Mesenchymal stem cell (in vitro differentiated cells and primary cell): ENCODE measurements at regions not wholly inside any gene's neighbourhood (a gene's known extent, or its start where the extent isn't known, plus 50 kb on each side); places are given as distances from the start of the nearest gene placed in this dataset.

Experiments
- DNase-seq: peaks from one replicate; pipeline ENCODE4 v3.0.0-alpha.2; 2013
- H2AFZ ChIP-seq: one replicate; pipeline ENCODE4 v1.6.1; 2013; ENCODE audit warnings: low read depth, mild to moderate bottlenecking, control low read depth, inconsistent platforms, low read length, moderate library complexity
- H2AK5ac ChIP-seq: 2 replicates; pipeline ENCODE4 v1.6.1; 2013; ENCODE audit warnings: low read length, moderate library complexity, mild to moderate bottlenecking, inconsistent platforms; ENCODE audit not compliant: severe bottlenecking
- H2BK120ac ChIP-seq: one replicate; pipeline ENCODE4 v1.6.1; 2013; ENCODE audit warnings: low read depth, mild to moderate bottlenecking, inconsistent platforms, low read length, moderate library complexity
- H2BK12ac ChIP-seq, 2 experiments: one replicate each; pipeline ENCODE4 v1.6.1; 2013; ENCODE audit warnings: inconsistent platforms in 2 of 2, low read length in 2 of 2, mild to moderate bottlenecking in 2 of 2, moderate library complexity in 2 of 2, control low read depth in 1 of 2
- H2BK15ac ChIP-seq: one replicate; pipeline ENCODE4 v1.6.1; 2013; ENCODE audit warnings: mild to moderate bottlenecking, low read depth, inconsistent platforms; ENCODE audit not compliant: poor library complexity, severe bottlenecking
- H2BK5ac ChIP-seq: 2 replicates; pipeline ENCODE4 v1.6.1; 2013; ENCODE audit warnings: low read depth, mild to moderate bottlenecking, low read length, control low read depth, inconsistent platforms; ENCODE audit not compliant: poor library complexity, severe bottlenecking
- H3K14ac ChIP-seq, 2 experiments: one replicate each; pipeline ENCODE4 v1.6.1; 2013; ENCODE audit warnings: inconsistent platforms in 2 of 2, low read length in 2 of 2, control low read depth in 1 of 2, mild to moderate bottlenecking in 1 of 2, moderate library complexity in 1 of 2
- H3K18ac ChIP-seq, 2 experiments: one replicate each; pipeline ENCODE4 v1.6.1; 2013; ENCODE audit warnings: inconsistent platforms in 2 of 2, low read length in 2 of 2, control low read depth in 1 of 2, low read depth in 1 of 2, mild to moderate bottlenecking in 1 of 2
- H3K23ac ChIP-seq, 2 experiments: one replicate each; pipeline ENCODE4 v1.6.1; 2013; ENCODE audit warnings: inconsistent platforms in 2 of 2, low read length in 2 of 2, mild to moderate bottlenecking in 2 of 2, moderate library complexity in 2 of 2, control low read depth in 1 of 2
- H3K27ac ChIP-seq: 2 replicates; pipeline ENCODE4 v1.5.1; 2013; ENCODE audit warnings: mild to moderate bottlenecking, moderate library complexity, low read length, control low read depth, inconsistent platforms; ENCODE audit not compliant: poor library complexity, severe bottlenecking
- H3K27me3 ChIP-seq, 2 experiments: 2 replicates each; pipeline versions ENCODE4 v1.6.1 to v1.7.0; 2013; ENCODE audit warnings: low read length in 2 of 2, mild to moderate bottlenecking in 2 of 2, moderate library complexity in 2 of 2, control low read depth in 1 of 2, inconsistent platforms in 1 of 2; ENCODE audit not compliant: control insufficient read depth in 1 of 2, insufficient read depth in 1 of 2
- H3K36me3 ChIP-seq, 2 experiments: 2 replicates each; pipeline versions ENCODE4 v1.6.1 to v1.7.0; 2013; ENCODE audit warnings: low read length in 2 of 2, control low read depth in 1 of 2, inconsistent platforms in 1 of 2, low read depth in 1 of 2, mild to moderate bottlenecking in 1 of 2; ENCODE audit not compliant: insufficient read depth in 2 of 2, control insufficient read depth in 1 of 2
- H3K4ac ChIP-seq, 2 experiments: one replicate each; pipeline ENCODE4 v1.6.1; 2013; ENCODE audit warnings: inconsistent platforms in 2 of 2, low read length in 2 of 2, mild to moderate bottlenecking in 2 of 2, moderate library complexity in 2 of 2, control low read depth in 1 of 2, low read depth in 1 of 2
- H3K4me1 ChIP-seq: 2 replicates; pipeline ENCODE4 v1.6.1; 2013; ENCODE audit warnings: low read depth, low read length, control low read depth; ENCODE audit not compliant: control insufficient read depth, insufficient read depth
- H3K4me2 ChIP-seq: 2 replicates; pipeline ENCODE4 v1.6.1; 2013; ENCODE audit warnings: low read length, mild to moderate bottlenecking, inconsistent platforms; ENCODE audit not compliant: poor library complexity, severe bottlenecking
- H3K4me3 ChIP-seq, 2 experiments: 2 replicates each; pipeline versions ENCODE4 v1.5.1 to v1.7.0; 2013; ENCODE audit warnings: low read length in 2 of 2, mild to moderate bottlenecking in 2 of 2, control low read depth in 1 of 2, low read depth in 1 of 2; ENCODE audit not compliant: insufficient read depth in 1 of 2
- H3K79me1 ChIP-seq: replicated peaks from 2 replicates; pipeline ENCODE4 v1.6.1; 2013; ENCODE audit warnings: mild to moderate bottlenecking, control low read depth, low read length, inconsistent platforms; ENCODE audit not compliant: poor library complexity, severe bottlenecking
- H3K9ac ChIP-seq: 2 replicates; pipeline ENCODE4 v1.7.0; 2013; ENCODE audit warnings: mild to moderate bottlenecking, low read length, moderate library complexity
- H3K9me3 ChIP-seq: 2 replicates; pipeline ENCODE4 v1.7.0; 2013; ENCODE audit warnings: mild to moderate bottlenecking, low read length; ENCODE audit not compliant: control insufficient read depth
- H4K8ac ChIP-seq: one replicate; pipeline ENCODE4 v1.6.1; 2013; ENCODE audit warnings: inconsistent platforms, mild to moderate bottlenecking, low read length, moderate library complexity
- H4K91ac ChIP-seq: one replicate; pipeline ENCODE4 v1.6.1; 2013; ENCODE audit warnings: mild to moderate bottlenecking, low read length, inconsistent platforms
- WGBS: methylation state at CpG from one replicate; pipeline ENCODE4 v1.1.7; 2013; ENCODE audit warnings: mixed read lengths; 5-methylcytosine and 5-hydroxymethylcytosine counted together

- peaks cover under 1% of the 10 kb centered on the region for H3K4me1 ChIP-seq
- H2BK12ac ChIP-seq = no peak overlapping the region
- H3K4me3 ChIP-seq = no peak overlapping the region
- no peaks in the 10 kb centered on the region for H3K36me3 ChIP-seq
- peak overlapping the region in 1 of 2 experiments; percentile 46 for H3K18ac ChIP-seq
- H2BK5ac ChIP-seq = no peak overlapping the region
- no peak overlapping the region for H3K4ac ChIP-seq
- no peak overlapping the region for H4K8ac ChIP-seq
- no peak overlapping the region for H2AK5ac ChIP-seq
- H3K14ac ChIP-seq = peak overlapping the region in 1 of 2 experiments; percentile 53
- H2BK15ac ChIP-seq = no peak overlapping the region
- no peak overlapping the region for H3K23ac ChIP-seq
- H3K4me2 ChIP-seq = no peak overlapping the region
- H4K91ac ChIP-seq = no peak overlapping the region
- H3K27ac ChIP-seq = no peak overlapping the region
- no peak overlapping the region for H2BK120ac ChIP-seq
- no peaks in the 10 kb centered on the region for H3K27me3 ChIP-seq
- no peak for DNase-seq
- no peaks in the 10 kb centered on the region for H3K9me3 ChIP-seq
- H3K9ac ChIP-seq = no peak overlapping the region
- 96% methylated on average over 9 of the region's 10 CpGs for WGBS
- H2AFZ ChIP-seq = no peak overlapping the region
- no peaks in the 10 kb centered on the region for H3K79me1 ChIP-seq
These were observed 57.2 kb downstream of the TNP1 start for GRCh38 chr2:216802516-216803215.

DNA sequence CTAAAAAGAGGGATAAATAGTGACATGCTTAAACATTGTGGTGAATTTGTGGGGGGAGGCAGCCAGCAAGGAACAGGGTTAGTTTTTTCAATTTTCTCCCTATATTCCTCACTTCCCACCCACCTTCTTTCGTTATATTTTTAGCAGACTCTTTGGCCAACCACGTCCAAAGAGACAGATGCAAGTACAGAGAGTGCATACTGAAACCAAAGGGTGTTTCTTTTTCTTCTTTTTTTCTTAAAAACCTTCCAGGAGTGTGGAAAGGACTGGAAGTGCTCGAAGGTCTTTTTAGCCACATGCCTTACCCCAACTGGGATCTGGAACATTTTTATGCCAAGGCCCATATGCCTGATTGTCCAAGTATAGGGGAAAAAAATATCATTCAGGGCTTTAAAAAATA lies 59.0 kb downstream of the TNP1 start:
- Histone ChIP-seq H2AK5ac (no peak overlapping the region), H2AFZ (no peak overlapping the region), H2BK120ac (no peak overlapping the region), H3K23ac (no peak overlapping the region), H3K9ac (no peak overlapping the region), H4K8ac (no peak overlapping the region), H3K4ac (no peak overlapping the region), H2BK5ac (no peak overlapping the region), H3K14ac (no peak overlapping the region), H3K79me1 (no peaks in the 10 kb centered on the region), H3K9me3 (no peaks in the 10 kb centered on the region), H4K91ac (no peak overlapping the region), H2BK15ac (no peak overlapping the region), H3K4me3 (no peak overlapping the region), H3K18ac (no peak overlapping the region), H3K4me1 (no peaks in the 10 kb centered on the region), H2BK12ac (no peak overlapping the region), H3K27me3 (no peaks in the 10 kb centered on the region), H3K4me2 (no peak overlapping the region), H3K27ac (no peak overlapping the region), H3K36me3 (no peaks in the 10 kb centered on the region)
- WGBS = 94% methylated on average over 2 of the region's 3 CpGs
- no peak for DNase-seq

DNA sequence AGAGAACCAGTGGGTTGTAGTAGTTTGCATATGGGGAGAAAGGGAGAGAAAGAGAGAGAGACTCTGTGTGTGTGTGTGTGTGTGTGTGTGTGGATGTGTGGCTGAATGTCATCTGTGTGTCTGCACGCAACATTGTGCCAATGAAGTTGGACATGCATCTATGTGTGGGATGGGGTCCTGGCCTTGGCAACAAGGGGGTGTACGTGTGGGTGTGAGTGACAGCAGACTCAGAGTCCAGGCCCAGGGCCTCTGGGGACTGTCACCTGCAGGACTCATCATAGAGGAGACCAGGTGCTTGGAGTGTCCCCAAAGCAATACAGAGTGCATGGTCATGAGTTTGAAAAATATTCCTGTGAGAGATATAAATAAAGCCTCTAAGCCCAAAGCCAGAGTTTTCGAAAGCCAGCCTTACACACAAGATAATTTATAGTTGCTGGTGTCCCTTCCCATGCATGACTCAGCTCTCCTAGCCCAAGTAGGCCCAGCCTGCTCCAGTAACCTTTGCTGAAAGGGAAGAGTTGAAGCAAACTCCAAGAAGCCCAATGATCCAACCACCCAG lies 59.9 kb downstream of the TNP1 start:
- no peak overlapping the region for H2BK120ac ChIP-seq
- peak overlapping the region; percentile 84 for H4K91ac ChIP-seq
- peak overlapping the region in 1 of 2 experiments; percentile 53 for H3K14ac ChIP-seq
- H3K9ac ChIP-seq = no peak overlapping the region
- H3K27me3 ChIP-seq = no peaks in the 10 kb centered on the region
- H4K8ac ChIP-seq = peak overlapping the region; percentile 45
- WGBS = 57% methylated on average over 3 of the region's 3 CpGs
- H2AFZ ChIP-seq = no peak overlapping the region
- no peak overlapping the region for H3K4ac ChIP-seq
- no peak overlapping the region for H2BK5ac ChIP-seq
- no peaks in the 10 kb centered on the region for H3K36me3 ChIP-seq
- no peaks in the 10 kb centered on the region for H3K4me1 ChIP-seq
- no peaks in the 10 kb centered on the region for H3K79me1 ChIP-seq
- H3K4me2 ChIP-seq = no peak overlapping the region
- no peak overlapping the region for H3K23ac ChIP-seq
- no peak overlapping the region for H2AK5ac ChIP-seq
- peak overlapping the region; percentile 2 for H2BK15ac ChIP-seq
- peak overlapping the region; percentile 70 to 94 for H2BK12ac ChIP-seq
- peak; percentile 88 for DNase-seq
- H3K4me3 ChIP-seq = no peak overlapping the region
- no peak overlapping the region for H3K27ac ChIP-seq
- H3K18ac ChIP-seq = peak overlapping the region; percentile 58 to 86
- H3K9me3 ChIP-seq = no peaks in the 10 kb centered on the region

DNA sequence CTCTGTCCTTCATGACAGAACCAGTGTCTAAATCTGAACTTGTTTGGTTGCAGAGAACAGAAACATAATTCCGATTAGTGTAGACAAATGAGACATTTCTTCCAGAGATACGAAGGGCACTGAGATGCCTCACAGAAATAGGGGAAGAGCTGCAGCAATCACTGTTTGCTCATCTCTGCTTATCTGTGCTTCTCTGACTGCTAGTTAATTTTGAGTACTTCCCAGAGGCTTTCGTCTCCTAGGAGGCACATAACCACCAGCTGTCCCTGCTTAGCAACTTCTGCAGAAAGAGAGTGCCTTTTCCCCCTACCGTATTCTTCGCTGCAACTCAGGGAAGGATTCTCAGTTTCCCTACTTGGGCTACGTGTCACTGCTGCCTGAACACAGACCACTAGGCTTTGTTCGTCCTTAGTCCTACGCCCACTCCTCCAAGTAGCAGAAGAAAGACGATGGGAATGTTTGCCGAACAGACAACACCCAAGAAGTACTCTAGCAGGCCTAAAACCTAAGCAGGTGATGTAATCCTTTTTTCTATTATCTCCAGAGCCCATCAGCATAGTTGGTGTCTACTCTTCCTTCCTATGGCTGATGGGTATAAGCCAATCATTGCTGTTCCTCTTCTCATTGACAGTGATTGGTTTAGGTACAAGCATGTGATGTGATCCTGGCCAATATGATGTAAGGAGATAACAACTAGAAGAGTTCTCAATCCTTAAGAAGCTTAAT lies 63.6 kb downstream of the TNP1 start:
- H2BK15ac ChIP-seq = no peak overlapping the region
- H2AK5ac ChIP-seq = no peak overlapping the region
- 90% methylated on average over 10 of the region's 10 CpGs for WGBS
- H3K79me1 ChIP-seq = no peaks in the 10 kb centered on the region
- no peak overlapping the region for H3K4me3 ChIP-seq
- H3K27ac ChIP-seq = no peak overlapping the region
- no peak overlapping the region for H4K91ac ChIP-seq
- H3K9ac ChIP-seq = no peak overlapping the region
- H4K8ac ChIP-seq = no peak overlapping the region
- DNase-seq = no peak
- H3K4ac ChIP-seq = no peak overlapping the region
- H3K27me3 ChIP-seq = no peaks in the 10 kb centered on the region
- H3K18ac ChIP-seq = no peak overlapping the region
- H3K4me2 ChIP-seq = no peak overlapping the region
- no peak overlapping the region for H2BK5ac ChIP-seq
- no peak overlapping the region for H3K14ac ChIP-seq
- no peak overlapping the region for H2AFZ ChIP-seq
- no peaks in the 10 kb centered on the region for H3K9me3 ChIP-seq
- no peaks in the 10 kb centered on the region for H3K36me3 ChIP-seq
- H2BK120ac ChIP-seq = no peak overlapping the region
- H3K4me1 ChIP-seq = no peaks in the 10 kb centered on the region
- no peak overlapping the region for H3K23ac ChIP-seq
- H2BK12ac ChIP-seq = no peak overlapping the region
